PC-3 (cell line): ENCODE measurements at regions not wholly inside any gene's neighbourhood (a gene's known extent, or its start where the extent isn't known, plus 50 kb on each side); places are given as distances from the start of the nearest gene placed in this dataset.

Experiments used
- ATAC-seq: fragments of 200-7000 bp; cut with Tn5 transposase; 2 replicates; pipeline ENCODE4 v1.9.1; 2020; ENCODE audit warnings: mild to moderate bottlenecking, moderate library complexity
- BruUV-seq: library from RNA; stranded (reverse); fragments of 400-500 nt; replicated peaks from 2 replicates; lab custom pipeline; 2021; lab: Mats Ljungman, UMichigan
- CTCF ChIA-PET: fragments of 300-600 bp; sonication (Branson Sonifier 250); formaldehyde crosslinking; loops from one replicate; lab custom pipeline; 2022; ENCODE audit warnings: antibody characterized with exemption; lab: Charles Lee
- POLR2A ChIA-PET: fragments of 300-600 bp; sonication (Branson Sonifier 250); formaldehyde crosslinking; loops from one replicate; lab custom pipeline; 2022; ENCODE audit warnings: antibody characterized with exemption; ENCODE audit not compliant: unreplicated experiment; lab: Charles Lee
- DNase-seq: peaks from one replicate; pipeline ENCODE4 v3.0.0-alpha.2; 2015
- H2AFZ ChIP-seq: fragments of 300-600 bp; sonication (generic); 2 replicates; pipeline ENCODE4 v1.6.0; 2016; ENCODE audit warnings: antibody characterized with exemption, low read length
- H3F3A ChIP-seq: fragments of 300-600 bp; sonication (generic); one replicate; pipeline ENCODE4 v1.6.0; 2017; ENCODE audit warnings: antibody characterized with exemption, low read length, control low read depth, mild to moderate bottlenecking; ENCODE audit not compliant: unreplicated experiment
- H3K27ac ChIP-seq: fragments of 300-600 bp; sonication (generic); 2 replicates; pipeline ENCODE4 v1.5.1; 2016; ENCODE audit warnings: mild to moderate bottlenecking, low read length
- H3K27me3 ChIP-seq: fragments of 300-600 bp; sonication (generic); 2 replicates; pipeline ENCODE4 v1.6.1; 2016; ENCODE audit warnings: low read length, mixed read lengths
- H3K36me3 ChIP-seq: fragments of 300-600 bp; sonication (generic); 2 replicates; pipeline ENCODE4 v1.6.1; 2016; ENCODE audit warnings: low read depth, mixed run types, low read length, mixed read lengths
- H3K4me1 ChIP-seq: fragments of 300-600 bp; sonication (generic); 2 replicates; pipeline ENCODE4 v1.5.1; 2016; ENCODE audit warnings: low read length; ENCODE audit not compliant: insufficient read depth
- H3K4me2 ChIP-seq: fragments of 300-600 bp; sonication (generic); 2 replicates; pipeline ENCODE4 v1.6.0; 2016; ENCODE audit warnings: low read length
- H3K4me3 ChIP-seq: fragments of 300-600 bp; sonication (generic); 2 replicates; pipeline ENCODE4 v1.5.1; 2016; ENCODE audit warnings: mild to moderate bottlenecking, low read length, mixed read lengths
- H3K79me2 ChIP-seq: fragments of 300-600 bp; sonication (generic); 2 replicates; pipeline ENCODE4 v1.6.1; 2017; ENCODE audit warnings: low read length, mixed read lengths
- H3K9ac ChIP-seq: fragments of 300-600 bp; sonication (generic); 2 replicates; pipeline ENCODE4 v1.6.0; 2016; ENCODE audit warnings: mild to moderate bottlenecking, low read length
- H3K9me2 ChIP-seq: fragments of 300-600 bp; sonication (generic); replicated peaks from 2 replicates; pipeline ENCODE4 v1.6.1; 2016; ENCODE audit warnings: mixed run types, low read length, mixed read lengths
- H3K9me3 ChIP-seq: fragments of 300-600 bp; sonication (generic); 2 replicates; pipeline ENCODE4 v1.6.1; 2016; ENCODE audit warnings: low read length, mixed read lengths
- H4K20me1 ChIP-seq: fragments of 300-600 bp; sonication (generic); 2 replicates; pipeline ENCODE4 v1.6.1; 2016; ENCODE audit warnings: low read length, mixed read lengths
- CTCF ChIP-seq: fragments of 300-600 bp; sonication (generic); conservative IDR thresholded peaks from 2 replicates; pipeline ENCODE4 v1.5.1; 2017; ENCODE audit warnings: antibody characterized with exemption, low read depth, mild to moderate bottlenecking, low read length
- EZH2 ChIP-seq: fragments of 300-600 bp; sonication (generic); IDR thresholded peaks from one replicate; pipeline ENCODE4 v1.6.1; 2017; ENCODE audit warnings: antibody characterized with exemption, mild to moderate bottlenecking, low read length; ENCODE audit not compliant: unreplicated experiment
- EZH2phosphoT487 ChIP-seq: fragments of 300-600 bp; sonication (generic); IDR thresholded peaks from 2 replicates; pipeline ENCODE4 v1.6.1; 2018; ENCODE audit warnings: mild to moderate bottlenecking, antibody characterized with exemption, low read length, borderline replicate concordance
- intact Hi-C: fragments of 100-400 bp; cut with micrococcal nuclease; formaldehyde crosslinking; loops from 2 replicates; pipeline ENCODE4 v1.9.0; 2023

- no peaks in the 10 kb centered on the region for H3K27me3 ChIP-seq
- no peaks in the 10 kb centered on the region for H3F3A ChIP-seq
- H2AFZ ChIP-seq = no peak overlapping the region
- no peaks in the 10 kb centered on the region for H3K36me3 ChIP-seq
- H3K4me3 ChIP-seq = no peak overlapping the region
- H3K4me2 ChIP-seq = no peak overlapping the region
- no TSS peak for BruUV-seq
- CTCF ChIA-PET = no interaction called here
- H3K4me1 ChIP-seq = peaks cover 20% of the 10 kb centered on the region
- POLR2A ChIA-PET = interaction anchor here (0.7 kb wide), 1 partner anchor 35 kb away, joined by 3 read pairs; no protein-coding TSS in a partner anchor
- H3K9me3 ChIP-seq = no peaks in the 10 kb centered on the region
- no peak overlapping the region for H3K9ac ChIP-seq
- ATAC-seq (no peak), DNase-seq (no peak)
- no peaks in the 10 kb centered on the region for H4K20me1 ChIP-seq
- intact Hi-C loops = no loop called here
- no peaks in the 10 kb centered on the region for H3K79me2 ChIP-seq
- TF ChIP-seq EZH2phosphoT487 (no peak), EZH2 (no peak), CTCF (no peak)
- no peaks in the 10 kb centered on the region for H3K9me2 ChIP-seq
- H3K27ac ChIP-seq = no peak overlapping the region
Measured at GRCh38 chr2:237234268-237234667, 148.6 kb downstream of the COPS8 start.

DNA sequence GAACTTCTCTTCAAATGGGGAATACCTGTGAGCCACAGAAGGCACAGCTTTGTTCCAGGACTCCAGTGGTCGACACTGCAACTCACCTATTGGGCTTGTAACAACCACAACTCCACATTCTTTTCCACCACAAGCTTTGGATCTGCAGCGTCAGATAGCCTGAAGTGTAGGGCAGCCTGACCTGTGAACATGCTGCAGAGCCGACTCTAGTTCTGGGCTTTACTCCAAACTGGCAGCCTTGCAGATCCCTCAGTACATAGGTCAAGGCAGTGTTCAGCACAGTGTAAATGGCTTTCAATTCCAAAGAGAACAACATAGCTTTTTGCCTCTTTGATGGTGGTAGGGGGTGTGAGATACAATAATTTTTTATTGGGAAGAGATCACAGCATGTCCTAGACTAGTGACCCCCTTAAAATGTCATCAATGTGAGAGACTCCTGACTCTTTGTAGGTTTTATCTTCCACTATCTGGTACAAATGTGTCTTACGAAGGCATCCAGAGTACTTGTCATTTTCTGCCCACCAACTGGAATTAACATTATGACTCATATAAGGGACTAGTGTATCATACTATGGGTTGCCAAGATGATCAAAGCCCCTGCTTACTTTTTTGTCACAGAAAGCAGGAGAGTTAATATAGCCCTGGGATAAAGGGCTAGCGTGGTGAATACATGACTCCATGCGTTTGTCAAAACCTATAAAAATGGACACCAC is 149.8 kb downstream of the COPS8 start:
- H3K4me3 ChIP-seq = peak overlapping the region; percentile 24
- H3K79me2 ChIP-seq = no peaks in the 10 kb centered on the region
- intact Hi-C loops = no loop called here
- H3K9me3 ChIP-seq = 0 out of 2 replicates have a peak, but pooled peaks cover 4% of the 10 kb centered on the region
- ATAC-seq (peak; percentile 92), DNase-seq (peak; percentile 75)
- peaks cover 20% of the 10 kb centered on the region for H3K4me1 ChIP-seq
- no peaks in the 10 kb centered on the region for H3F3A ChIP-seq
- H4K20me1 ChIP-seq = no peaks in the 10 kb centered on the region
- H2AFZ ChIP-seq = no peak overlapping the region; the same call in 1 of the 2 replicates
- H3K4me2 ChIP-seq = peak overlapping the region; percentile 69
- CTCF ChIA-PET = no interaction called here
- H3K36me3 ChIP-seq = no peaks in the 10 kb centered on the region
- TF ChIP-seq EZH2 (no peak), EZH2phosphoT487 (no peak), CTCF (no peak)
- POLR2A ChIA-PET = no interaction called here
- peak overlapping the region; percentile 30 for H3K9ac ChIP-seq
- no TSS peak for BruUV-seq
- peak overlapping the region; percentile 82 for H3K27ac ChIP-seq
- H3K27me3 ChIP-seq = no peaks in the 10 kb centered on the region
- H3K9me2 ChIP-seq = no peaks in the 10 kb centered on the region

DNA sequence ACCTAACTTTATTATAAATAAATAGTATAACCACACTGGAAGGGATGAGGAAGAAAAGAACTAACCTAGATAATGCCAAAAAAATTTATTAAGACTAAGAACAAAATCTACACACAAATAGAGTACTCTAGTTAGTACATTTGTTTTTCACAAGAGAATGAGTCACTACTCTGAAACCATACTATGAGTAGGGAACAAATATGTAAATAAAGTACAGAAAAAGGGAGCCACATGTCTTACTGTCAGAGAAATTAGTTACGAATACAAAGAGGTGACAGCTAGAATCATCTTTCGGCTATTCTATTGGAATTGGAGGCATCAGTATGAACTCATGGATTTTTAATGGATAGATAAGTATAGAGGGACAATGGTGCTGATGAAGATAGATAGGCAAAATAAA is 150.5 kb downstream of the COPS8 start:
- no TSS peak for BruUV-seq
- H3K36me3 ChIP-seq = no peaks in the 10 kb centered on the region
- no peaks in the 10 kb centered on the region for H3K27me3 ChIP-seq
- H2AFZ ChIP-seq = no peak overlapping the region
- H3K27ac ChIP-seq = peak overlapping the region; percentile 82
- H3K4me3 ChIP-seq = no peak overlapping the region
- peak overlapping the region; percentile 69 for H3K4me2 ChIP-seq
- H3K9me2 ChIP-seq = no peaks in the 10 kb centered on the region
- TF ChIP-seq EZH2 (no peak), CTCF (no peak), EZH2phosphoT487 (no peak)
- peak overlapping the region; percentile 30 for H3K9ac ChIP-seq
- no peaks in the 10 kb centered on the region for H3K79me2 ChIP-seq
- ChIA-PET POLR2A (no interaction called here), CTCF (no interaction called here)
- peaks cover 20% of the 10 kb centered on the region for H3K4me1 ChIP-seq
- intact Hi-C loops = no loop called here
- DNase-seq = peak; percentile 52
- no peaks in the 10 kb centered on the region for H4K20me1 ChIP-seq
- 0 out of 2 replicates have a peak, but pooled peaks cover 7% of the 10 kb centered on the region for H3K9me3 ChIP-seq
- H3F3A ChIP-seq = no peaks in the 10 kb centered on the region
- ATAC-seq = peak; percentile 77
